ENCODE measurements at regions not wholly inside any gene's neighbourhood (a gene's known extent, or its start where the extent isn't known, plus 50 kb on each side); places are given as distances from the start of the nearest gene placed in this dataset.

DNA sequence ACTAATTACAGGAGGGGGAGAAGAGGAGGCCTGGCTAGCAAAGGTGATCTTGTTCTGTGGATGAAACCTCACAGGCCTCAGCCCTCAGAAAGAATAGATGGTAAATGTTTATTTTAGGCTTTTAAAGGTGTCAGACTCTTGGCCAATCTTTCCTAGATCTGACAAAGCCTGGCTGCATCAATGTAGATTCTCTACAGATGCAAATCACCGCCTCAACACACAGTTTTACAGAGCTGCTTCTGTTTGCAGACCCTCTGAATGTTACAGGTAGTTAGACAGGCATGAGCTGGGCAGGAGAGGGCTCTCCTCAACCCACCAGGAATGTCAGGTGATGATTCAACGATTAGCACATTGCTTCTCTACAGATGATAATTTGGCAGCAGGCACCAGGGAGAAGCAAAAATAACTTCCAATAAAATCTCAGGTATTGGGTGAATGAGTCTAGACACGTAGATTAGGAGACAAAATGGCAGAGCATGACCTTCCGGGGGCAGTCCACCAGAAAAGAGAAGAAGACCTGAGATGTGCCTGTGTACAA, 105.4 kb upstream of the VANGL1 start:
- TF ChIP-seq CTCF (conservative IDR thresholded peaks at IDR 0.05) = no peak
- no peak for TF ChIP-seq ZFX (IDR thresholded peaks at IDR 0.05)

All from C4-2B (cell line).